Right kidney (tissue), 1 donor: ENCODE measurements at regions not wholly inside any gene's neighbourhood (a gene's known extent, or its start where the extent isn't known, plus 50 kb on each side); places are given as distances from the start of the nearest gene placed in this dataset.

Experiments used
- DNase-seq: peaks from one replicate; pipeline ENCODE4 v3.0.0-alpha.2; 2016

- no peak for DNase-seq
These were observed 69.8 kb upstream of the WIPF1 start for GRCh38 chr2:174667250-174667860.

GRCh38 chr2:174666845-174667244 lies 69.2 kb upstream of the WIPF1 start:
- DNase-seq: no peak

GRCh38 chr2:174666312-174666711 lies 68.7 kb upstream of the WIPF1 start:
- no peak for DNase-seq

GRCh38 chr2:174664084-174664759 lies 66.6 kb upstream of the WIPF1 start:
- no peak for DNase-seq

GRCh38 chr2:174663550-174663949 lies 65.9 kb upstream of the WIPF1 start:
- DNase-seq: no peak

GRCh38 chr2:174662859-174663258 lies 65.3 kb upstream of the WIPF1 start:
- DNase-seq: no peak

GRCh38 chr2:174662459-174662858 lies 64.9 kb upstream of the WIPF1 start:
- no peak for DNase-seq

- DNase-seq: no peak
These were observed 63.5 kb upstream of the WIPF1 start for GRCh38 chr2:174660984-174661675.

- no peak for DNase-seq
These were observed 61.7 kb upstream of the WIPF1 start for GRCh38 chr2:174659069-174659900.

GRCh38 chr2:174656676-174657176 lies 59.1 kb upstream of the WIPF1 start:
- DNase-seq: no peak

GRCh38 chr2:174656035-174656434 lies 58.4 kb upstream of the WIPF1 start:
- no peak for DNase-seq

GRCh38 chr2:174654419-174654941 lies 56.9 kb upstream of the WIPF1 start:
- DNase-seq: no peak

- DNase-seq: no peak
These were observed 51.3 kb upstream of the WIPF1 start for GRCh38 chr2:174648896-174649295.
